ENCODE measurements at regions not wholly inside any gene's neighbourhood (a gene's known extent, or its start where the extent isn't known, plus 50 kb on each side); places are given as distances from the start of the nearest gene placed in this dataset.

- Histone ChIP-seq H3K9me3 (no peaks in the 10 kb centered on the region), H3K4me3 (no peak overlapping the region), H3K4me1 (no peaks in the 10 kb centered on the region), H3K27ac (no peak overlapping the region), H3K27me3 (no peaks in the 10 kb centered on the region), H3K36me3 (no peaks in the 10 kb centered on the region)
- intact Hi-C loops (cut with DNase I; ENCODE audit: low total_unique reads) = no loop called here
- no peak for TF ChIP-seq CTCF (IDR thresholded peaks at IDR 0.05)
- no peak for DNase-seq
Measured at GRCh38 chr13:106103779-106104178, 431.7 kb downstream of the EFNB2 start.

- Histone ChIP-seq H3K9me3 (no peaks in the 10 kb centered on the region), H3K36me3 (no peaks in the 10 kb centered on the region), H3K4me1 (no peaks in the 10 kb centered on the region), H3K27me3 (no peaks in the 10 kb centered on the region), H3K27ac (no peak overlapping the region), H3K4me3 (no peak overlapping the region)
- intact Hi-C loops (cut with DNase I; ENCODE audit: low total_unique reads) = no loop called here
- TF ChIP-seq CTCF (IDR thresholded peaks at IDR 0.05) = no peak
- TF ChIP-seq POLR2A (IDR thresholded peaks at IDR 0.05) = no peak
- no peak for DNase-seq
Measured at GRCh38 chr13:106102786-106103185, 432.7 kb downstream of the EFNB2 start.

- DNase-seq = no peak
- intact Hi-C loops (cut with DNase I; ENCODE audit: low total_unique reads) = no loop called here
- H3K4me3 ChIP-seq = no peak overlapping the region
- H3K36me3 ChIP-seq = no peaks in the 10 kb centered on the region
- no peaks in the 10 kb centered on the region for H3K27me3 ChIP-seq
- no peak overlapping the region for H3K27ac ChIP-seq
- H3K9me3 ChIP-seq = no peaks in the 10 kb centered on the region
- TF ChIP-seq CTCF (IDR thresholded peaks at IDR 0.05) (no peak), POLR2A (IDR thresholded peaks at IDR 0.05) (no peak)
- no peaks in the 10 kb centered on the region for H3K4me1 ChIP-seq
Measured at GRCh38 chr13:106101201-106101600, 434.3 kb downstream of the EFNB2 start.

GRCh38 chr13:106100171-106100919, 435.1 kb downstream of the EFNB2 start:
- H3K9me3 ChIP-seq = no peaks in the 10 kb centered on the region
- intact Hi-C loops (cut with DNase I; ENCODE audit: low total_unique reads) = no loop called here

More at GRCh38 chr13:106100171-106100919, 435.1 kb downstream of the EFNB2 start:
- H3K36me3 ChIP-seq = no peaks in the 10 kb centered on the region
- H3K27me3 ChIP-seq = no peaks in the 10 kb centered on the region
- H3K4me1 ChIP-seq = no peaks in the 10 kb centered on the region
- H3K4me3 ChIP-seq = no peak overlapping the region
- TF ChIP-seq CTCF (IDR thresholded peaks at IDR 0.05) (no peak), POLR2A (IDR thresholded peaks at IDR 0.05) (no peak)
- H3K27ac ChIP-seq = no peak overlapping the region
- no peak for DNase-seq
